H1 (cell line): ENCODE measurements at regions not wholly inside any gene's neighbourhood (a gene's known extent, or its start where the extent isn't known, plus 50 kb on each side); places are given as distances from the start of the nearest gene placed in this dataset.

Experiments
- CTCF ChIA-PET: fragments of 300-600 bp; sonication (Branson Sonifier 250); formaldehyde crosslinking; loops from one replicate; lab custom pipeline; 2021; ENCODE audit not compliant: partially characterized antibody; lab: Charles Lee
- POLR2A ChIA-PET: fragments of 300-600 bp; sonication (Branson Sonifier 250); formaldehyde crosslinking; loops from one replicate; lab custom pipeline; 2021; ENCODE audit warnings: inconsistent platforms; ENCODE audit not compliant: partially characterized antibody; lab: Charles Lee
- DNase-seq, 2 experiments: peaks; one replicate each; pipeline versions ENCODE4 v3.0.0 to v3.0.0-alpha.2; 2010 to 2022; ENCODE audit warnings: low spot score in 2 of 2, low read depth in 1 of 2, mixed read lengths in 1 of 2
- FAIRE-seq: peaks from 2 replicates; lab custom pipeline; 2011; peaks lifted over from hg19 to GRCh38; lab: Jason Lieb, UNC
- H2AFZ ChIP-seq: 2 replicates; pipeline ENCODE4 v1.8.1; 2012; ENCODE audit warnings: low read length, inconsistent platforms
- H2AK5ac ChIP-seq: 2 replicates; pipeline ENCODE4 v1.6.1; 2013; ENCODE audit warnings: low read depth, low read length
- H2BK120ac ChIP-seq: replicated peaks from 2 replicates; pipeline ENCODE3; 2013; ENCODE audit warnings: low read depth, low read length, inconsistent platforms
- H2BK12ac ChIP-seq: 2 replicates; pipeline ENCODE4 v1.6.1; 2013; ENCODE audit warnings: low read depth, low read length
- H2BK15ac ChIP-seq: 2 replicates; pipeline ENCODE4 v1.6.1; 2013; ENCODE audit warnings: low read length
- H2BK20ac ChIP-seq: 2 replicates; pipeline ENCODE4 v1.6.1; 2013; ENCODE audit warnings: low read length
- H2BK5ac ChIP-seq: 2 replicates; pipeline ENCODE4 v1.6.1; 2013; ENCODE audit warnings: low read depth, low read length
- H3K14ac ChIP-seq: 2 replicates; pipeline ENCODE4 v1.6.1; 2013; ENCODE audit warnings: inconsistent platforms; ENCODE audit not compliant: insufficient read length
- H3K18ac ChIP-seq: 2 replicates; pipeline ENCODE4 v1.6.1; 2013; ENCODE audit warnings: low read length; ENCODE audit errors: extremely low read depth
- H3K23ac ChIP-seq: 2 replicates; pipeline ENCODE4 v1.6.1; 2013; ENCODE audit warnings: inconsistent platforms; ENCODE audit not compliant: insufficient read length
- H3K23me2 ChIP-seq: 2 replicates; pipeline ENCODE4 v1.6.1; 2013; ENCODE audit warnings: low read depth, low read length
- H3K27ac ChIP-seq: 2 replicates; pipeline ENCODE4 v1.6.1; 2011; ENCODE audit warnings: low read depth, low read length, inconsistent platforms
- H3K27me3 ChIP-seq, 4 experiments: replicated peaks in 1 of 4; 1 replicate in 1 of 4; 2 replicates in 3 of 4; pipeline versions ENCODE4 v1.6.1 to v1.8.1; 2011 to 2013; ENCODE audit warnings: low read length in 3 of 4, mild to moderate bottlenecking in 3 of 4, inconsistent platforms in 2 of 4, mixed read lengths in 2 of 4, moderate library complexity in 1 of 4; ENCODE audit not compliant: control insufficient read depth in 3 of 4, insufficient read depth in 3 of 4; ENCODE audit errors: extremely low read depth in 1 of 4
- H3K36me3 ChIP-seq, 4 experiments: 2 replicates each; pipeline versions ENCODE4 v1.6.1 to v1.8.1; 2011 to 2013; ENCODE audit warnings: mild to moderate bottlenecking in 4 of 4, low read length in 3 of 4, moderate library complexity in 2 of 4, control low read depth in 1 of 4, inconsistent platforms in 1 of 4; ENCODE audit not compliant: insufficient read depth in 4 of 4, control insufficient read depth in 2 of 4
- H3K4ac ChIP-seq: replicated peaks from 2 replicates; pipeline ENCODE3; 2013; ENCODE audit warnings: low read length, low read depth, mixed read lengths, inconsistent platforms; ENCODE audit not compliant: insufficient read length
- H3K4me1 ChIP-seq, 4 experiments: replicated peaks in 1 of 4; 1 replicate in 1 of 4; 2 replicates in 3 of 4; pipeline versions ENCODE4 v1.6.1 to v1.8.1; 2011 to 2013; ENCODE audit warnings: low read length in 3 of 4, inconsistent platforms in 2 of 4, mixed read lengths in 1 of 4; ENCODE audit not compliant: insufficient read depth in 4 of 4, control insufficient read depth in 3 of 4
- H3K4me2 ChIP-seq, 2 experiments: 2 replicates each; pipeline versions ENCODE4 v1.6.1 to v1.8.1; 2011 to 2013; ENCODE audit warnings: low read depth in 2 of 2, low read length in 2 of 2, control low read depth in 1 of 2, inconsistent platforms in 1 of 2, mild to moderate bottlenecking in 1 of 2; ENCODE audit not compliant: insufficient read depth in 1 of 2
- H3K4me3 ChIP-seq, 4 experiments: fragments of 200-600, 300-600 bp in 1 of 4; sonication (generic), shearing (Covaris generic), sonication (Bioruptor Twin) in 1 of 4; 2 replicates each; pipeline versions ENCODE4 v1.5.1 to v1.8.1; 2011 to 2016; ENCODE audit warnings: low read length in 4 of 4, low read depth in 3 of 4, control low read depth in 2 of 4, inconsistent platforms in 2 of 4, mild to moderate bottlenecking in 2 of 4, mixed read lengths in 1 of 4, moderate library complexity in 1 of 4; ENCODE audit not compliant: insufficient read depth in 2 of 4; ENCODE audit errors: extremely low read depth in 1 of 4
- H3K56ac ChIP-seq: replicated peaks from 2 replicates; pipeline ENCODE3; 2013; ENCODE audit warnings: low read depth, mild to moderate bottlenecking, mixed read lengths, low read length, inconsistent platforms; ENCODE audit not compliant: insufficient read length
- H3K79me1 ChIP-seq: 2 replicates; pipeline ENCODE4 v1.6.1; 2013; ENCODE audit warnings: low read depth, low read length, control low read depth
- H3K79me2 ChIP-seq, 2 experiments: 2 replicates each; pipeline versions ENCODE4 v1.6.1 to v1.8.1; 2012 to 2013; ENCODE audit warnings: low read length in 2 of 2, mild to moderate bottlenecking in 2 of 2, inconsistent platforms in 1 of 2; ENCODE audit not compliant: insufficient read depth in 2 of 2, control insufficient read depth in 1 of 2
- H3K9ac ChIP-seq, 4 experiments: replicated peaks in 1 of 4; 1 replicate in 1 of 4; 2 replicates in 3 of 4; pipeline versions ENCODE4 v1.6.1 to v1.8.1; 2011 to 2013; ENCODE audit warnings: low read depth in 3 of 4, low read length in 3 of 4, control low read depth in 2 of 4, mild to moderate bottlenecking in 2 of 4, moderate library complexity in 2 of 4, inconsistent platforms in 1 of 4; ENCODE audit errors: extremely low read depth in 1 of 4
- H3K9me3 ChIP-seq, 2 experiments: 2 replicates each; pipeline versions ENCODE4 v1.6.1 to v1.8.1; 2012 to 2013; ENCODE audit warnings: mild to moderate bottlenecking in 2 of 2, moderate library complexity in 2 of 2, control low read depth in 1 of 2, inconsistent platforms in 1 of 2, low read depth in 1 of 2, low read length in 1 of 2, mixed read lengths in 1 of 2; ENCODE audit not compliant: insufficient read depth in 2 of 2
- H4K20me1 ChIP-seq, 2 experiments: replicated peaks in 1 of 2; 2 replicates each; pipeline versions ENCODE3 to v1.8.1; 2011 to 2013; ENCODE audit warnings: inconsistent platforms in 2 of 2, low read length in 2 of 2, mild to moderate bottlenecking in 1 of 2; ENCODE audit not compliant: insufficient read depth in 2 of 2, control insufficient read depth in 1 of 2
- H4K5ac ChIP-seq: 2 replicates; pipeline ENCODE4 v1.6.1; 2013; ENCODE audit warnings: low read length, low read depth, mixed read lengths, inconsistent platforms; ENCODE audit not compliant: insufficient read length
- H4K8ac ChIP-seq: 2 replicates; pipeline ENCODE4 v1.8.0; 2013; ENCODE audit warnings: mild to moderate bottlenecking, moderate library complexity, low read length, inconsistent platforms; ENCODE audit not compliant: insufficient read depth; ENCODE audit errors: extremely low read depth
- H4K91ac ChIP-seq: replicated peaks from 2 replicates; pipeline ENCODE3; 2013; ENCODE audit warnings: low read length, mixed read lengths, inconsistent platforms; ENCODE audit not compliant: insufficient read length
- EZH2 ChIP-seq: fragments of 200-600 bp; sonication (generic); IDR thresholded peaks from 2 replicates; pipeline ENCODE4 v1.7.1; 2012; ENCODE audit warnings: low read depth, mild to moderate bottlenecking, moderate library complexity, low read length, inconsistent platforms; ENCODE audit not compliant: severe bottlenecking
- MAX ChIP-seq: IDR thresholded peaks from 2 replicates; pipeline ENCODE4 v1.6.1; 2012; ENCODE audit warnings: inconsistent platforms
- TEAD4 ChIP-seq: IDR thresholded peaks from 2 replicates; pipeline ENCODE4 v1.6.1; 2012; ENCODE audit warnings: low read depth, low read length, inconsistent platforms, mixed read lengths
- WGBS, 2 experiments: shearing (Covaris generic) in 1 of 2; methylation state at CpG; one replicate each; pipeline versions ENCODE4 v1.1.6 to v1.1.7; 2013 to 2015; ENCODE audit warnings: low lambda C conversion rate in 2 of 2, mixed read lengths in 2 of 2, inconsistent platforms in 1 of 2, low coverage in 1 of 2, missing lambda C conversion rate in 1 of 2; ENCODE audit not compliant: insufficient replicate concordance in 2 of 2, insufficient coverage in 1 of 2, insufficient read length in 1 of 2; ENCODE audit errors: extremely low coverage in 1 of 2, missing lambda C conversion rate in 1 of 2; 5-methylcytosine and 5-hydroxymethylcytosine counted together

GRCh38 chr4:57233386-57233785 is 123.2 kb upstream of the IGFBP7 start:
- TF ChIP-seq MAX (no peak), TEAD4 (no peak), EZH2 (no peak)
- no peak overlapping the region for H4K5ac ChIP-seq
- no peak overlapping the region for H4K8ac ChIP-seq
- H4K91ac ChIP-seq: no peak overlapping the region
- no peaks in the 10 kb centered on the region for H3K36me3 ChIP-seq
- no peak overlapping the region for H3K14ac ChIP-seq
- ChIA-PET CTCF (interaction anchor here (0.8 to 2.2 kb wide), 3 partner anchors 67 to 150 kb away, joined by 3 to 5 read pairs (median 3); no protein-coding TSS in a partner anchor), POLR2A (no interaction called here)
- H3K4ac ChIP-seq: no peak overlapping the region
- no peaks in the 10 kb centered on the region for H3K79me2 ChIP-seq
- FAIRE-seq: no peak
- no peak overlapping the region for H3K4me3 ChIP-seq
- no peak overlapping the region for H3K56ac ChIP-seq
- H2BK120ac ChIP-seq: no peak overlapping the region
- no peak overlapping the region for H3K18ac ChIP-seq
- no peak overlapping the region for H3K23ac ChIP-seq
- H3K27me3 ChIP-seq: no peaks in the 10 kb centered on the region; a peak in 1 of 7 replicates
- H2AK5ac ChIP-seq: no peak overlapping the region
- no peaks in the 10 kb centered on the region for H3K23me2 ChIP-seq
- H3K9me3 ChIP-seq: no peaks in the 10 kb centered on the region
- H3K27ac ChIP-seq: no peak overlapping the region
- H2BK12ac ChIP-seq: no peak overlapping the region
- H3K9ac ChIP-seq: no peak overlapping the region
- no peaks in the 10 kb centered on the region for H4K20me1 ChIP-seq
- no peak overlapping the region for H2AFZ ChIP-seq
- no peak overlapping the region for H3K4me2 ChIP-seq
- H3K79me1 ChIP-seq: no peaks in the 10 kb centered on the region
- no peak overlapping the region for H2BK15ac ChIP-seq
- no peak overlapping the region for H2BK5ac ChIP-seq
- H2BK20ac ChIP-seq: no peak overlapping the region
- no peak for DNase-seq
- H3K4me1 ChIP-seq: peaks cover 0 to 3% (median 0%) of the 10 kb centered on the region in 4 experiments; a peak in 3 of 7 replicates
- WGBS, 2 experiments: 90% methylated on average over 4 of the region's 4 CpGs; no CpG with 5 or more reads in 1 of the 2 experiments
